Hematopoietic multipotent progenitor cell treated with erythropoietin and hydrocortisone succinate and interleukin-3 and kit ligand, for 6 days (in vitro differentiated cells): ENCODE measurements at regions not wholly inside any gene's neighbourhood (a gene's known extent, or its start where the extent isn't known, plus 50 kb on each side); places are given as distances from the start of the nearest gene placed in this dataset.
A peak's percentile ranks its signal among the peaks of the same experiment; 100 is the strongest.

Experiments
- DNase-seq: peaks from one replicate; pipeline ENCODE4 v3.0.0-alpha.2; 2015

DNA sequence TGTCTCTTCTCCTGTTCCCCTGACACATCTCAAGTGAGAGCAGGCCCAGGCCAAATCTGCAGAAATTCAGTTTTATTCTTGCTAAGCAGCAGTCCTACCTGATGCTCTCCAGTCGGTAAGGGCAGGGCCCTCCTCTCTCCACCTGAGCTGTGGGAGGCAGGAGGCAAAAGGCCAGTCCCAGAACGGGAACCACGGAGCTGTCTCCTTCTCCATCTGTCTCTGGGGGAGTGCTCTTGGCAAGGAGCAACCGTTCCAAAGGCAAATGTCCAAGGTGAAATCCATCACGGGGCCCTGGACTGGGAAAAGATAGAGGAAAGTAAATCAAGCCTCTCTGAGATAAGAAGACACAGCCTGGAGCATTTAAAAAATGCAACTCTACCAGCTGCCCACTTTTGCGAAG lies 65.2 kb upstream of the CDON start:
- no peak for DNase-seq

DNA sequence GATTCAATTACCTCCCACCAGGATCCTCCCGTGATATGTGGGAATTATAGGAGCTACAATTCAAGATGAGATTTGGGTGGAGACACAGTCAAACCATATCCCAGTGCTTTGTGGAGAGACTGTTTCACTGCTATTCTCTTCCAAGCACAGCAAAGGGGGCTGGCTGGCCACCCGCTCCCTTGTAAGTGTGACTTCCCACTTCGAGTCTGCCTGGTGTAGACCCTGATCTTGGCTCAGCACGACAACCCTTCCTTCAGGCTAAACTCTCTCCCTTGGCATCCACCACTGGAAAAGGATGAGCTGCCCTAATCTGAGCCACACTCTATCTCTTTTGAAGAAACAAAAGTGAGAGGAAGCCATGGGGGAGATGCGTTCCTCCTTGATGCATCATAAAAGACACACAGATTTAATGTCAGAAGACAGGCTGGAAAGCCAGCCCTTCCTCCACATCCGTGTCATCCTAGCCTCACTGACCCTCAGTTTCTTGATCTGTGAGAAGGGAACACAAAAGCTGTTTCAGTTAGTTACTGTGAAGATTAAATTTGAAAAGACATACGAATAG lies 64.7 kb upstream of the CDON start:
- DNase-seq = no peak

- DNase-seq = no peak
These were observed 61.6 kb upstream of the CDON start for GRCh38 chr11:126124231-126124661.

- DNase-seq = peak; percentile 24
These were observed 61.0 kb upstream of the CDON start for GRCh38 chr11:126123686-126124085.

- no peak for DNase-seq
These were observed 60.2 kb upstream of the CDON start for GRCh38 chr11:126122863-126123262.

DNA sequence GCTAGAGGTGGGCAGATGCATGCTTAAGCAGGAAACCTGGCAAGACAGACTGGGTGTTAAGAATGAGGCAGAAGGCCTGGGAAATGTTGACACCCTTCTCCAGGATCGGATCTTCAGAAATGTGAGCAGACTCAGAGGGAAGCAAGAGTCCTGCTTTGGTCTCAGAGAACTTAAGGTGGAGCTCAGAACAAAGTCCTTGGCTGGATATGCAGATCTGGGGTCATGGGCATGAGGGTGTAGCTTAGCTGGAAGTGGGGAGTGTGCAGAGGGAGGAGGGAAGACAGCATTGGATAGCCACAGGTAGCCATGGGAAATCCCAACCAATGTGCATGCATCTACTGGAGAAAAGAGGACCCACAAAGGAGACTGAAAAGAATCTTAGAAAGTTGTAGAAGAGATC lies 58.6 kb upstream of the CDON start:
- no peak for DNase-seq

DNA sequence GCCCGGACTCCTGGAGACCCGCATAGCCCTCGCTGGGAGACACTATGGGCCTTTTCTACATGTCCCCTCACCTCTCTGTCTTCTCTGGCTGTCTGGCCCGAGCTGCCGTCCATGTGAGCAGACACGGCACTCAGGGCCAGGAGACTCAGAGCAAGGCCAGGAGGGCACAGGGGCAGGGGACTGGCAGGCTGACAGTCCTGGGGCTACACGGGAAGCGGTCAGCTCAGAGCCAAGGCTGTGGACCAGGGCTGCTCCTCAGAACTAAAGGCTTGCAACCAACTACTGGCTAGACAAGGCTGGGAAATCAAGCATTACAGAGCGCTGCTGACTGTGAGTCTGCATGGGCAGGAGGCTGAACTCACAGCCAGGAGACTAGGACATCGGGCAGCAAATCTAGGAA lies 56.1 kb upstream of the CDON start:
- DNase-seq = no peak

- DNase-seq = no peak
These were observed 53.2 kb upstream of the CDON start for GRCh38 chr11:126115816-126116331.

DNA sequence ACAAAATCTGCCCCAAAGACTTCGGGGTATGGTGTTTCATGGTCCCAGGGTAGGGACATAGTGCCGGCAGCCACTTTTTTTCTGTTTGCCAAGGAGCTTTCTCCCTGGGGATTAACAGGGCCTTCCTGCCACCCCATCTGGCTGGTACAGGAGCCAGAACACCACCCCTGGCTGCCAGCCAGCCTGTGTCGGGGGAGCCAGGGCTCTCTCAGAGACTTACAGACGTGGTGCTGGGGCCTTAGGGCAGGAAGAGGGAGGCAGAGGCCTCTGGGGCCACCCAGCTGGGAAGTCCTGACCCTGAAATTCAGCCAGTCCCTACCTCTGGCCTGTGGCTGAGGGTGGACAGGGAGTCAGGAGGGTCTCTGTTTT lies 52.4 kb upstream of the CDON start:
- DNase-seq = peak; percentile 55

GRCh38 chr11:126114486-126115126 lies 51.9 kb upstream of the CDON start:
- DNase-seq = no peak

GRCh38 chr11:126113963-126114362 lies 51.3 kb upstream of the CDON start:
- no peak for DNase-seq

- peak; percentile 96 for DNase-seq
These were observed 50.9 kb upstream of the CDON start for GRCh38 chr11:126113515-126113957.

DNA sequence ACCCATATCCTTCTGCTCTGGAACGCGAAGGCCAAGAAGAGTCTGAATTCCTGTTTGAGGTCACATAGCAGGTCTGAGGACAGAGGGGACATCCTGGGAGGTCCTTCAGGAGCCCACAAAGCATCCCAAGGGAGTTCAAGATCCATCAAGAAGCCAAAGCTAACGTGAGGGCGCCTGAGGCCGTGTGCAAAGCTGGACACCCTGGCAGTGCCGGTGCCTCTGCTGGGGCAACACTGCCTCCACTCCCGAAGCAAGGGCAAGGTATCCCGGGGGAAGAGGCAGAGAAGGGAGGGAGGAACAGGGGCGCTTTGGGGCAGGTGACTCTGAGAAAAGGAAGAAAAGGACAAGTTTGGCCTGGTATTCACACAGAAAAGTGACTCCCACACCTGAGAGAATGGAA lies 50.3 kb upstream of the CDON start:
- no peak for DNase-seq

DNA sequence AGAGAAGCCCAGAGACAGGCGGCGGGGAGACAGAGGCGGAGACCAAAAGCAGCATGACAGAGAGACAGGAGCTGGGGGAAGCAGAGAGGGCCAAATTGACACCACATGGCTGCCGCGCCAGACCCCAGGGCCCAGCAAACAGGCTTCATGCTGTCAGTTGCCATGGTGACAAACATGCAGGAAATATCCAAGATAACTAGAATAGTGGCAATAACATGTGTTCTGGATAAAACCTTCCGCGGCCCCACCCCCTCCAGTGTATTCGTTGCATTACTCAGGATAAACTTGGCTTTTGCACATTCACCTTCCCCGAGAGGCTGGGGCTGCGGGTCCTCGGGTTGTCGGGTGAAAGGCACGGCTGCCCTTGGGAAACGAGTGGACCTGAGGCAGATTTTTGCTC lies 49.9 kb upstream of the CDON start:
- DNase-seq = no peak
